Ascending aorta (tissue), 2 donors: ENCODE measurements at regions not wholly inside any gene's neighbourhood (a gene's known extent, or its start where the extent isn't known, plus 50 kb on each side); places are given as distances from the start of the nearest gene placed in this dataset.

Experiments used
- DNase-seq, 2 donors: peaks; one replicate each; pipeline ENCODE4 v3.0.0-alpha.2; 2019; ENCODE audit warnings: low spot score in 2 of 2
- H3K27ac ChIP-seq, 2 donors: fragments of 200-600 bp; sonication (generic); one replicate each; pipeline ENCODE4 v1.5.1; 2016 to 2017; ENCODE audit warnings: mild to moderate bottlenecking in 1 of 2
- H3K27me3 ChIP-seq: fragments of 200-600 bp; sonication (generic); one replicate; pipeline ENCODE4 v1.5.1; 2017
- H3K36me3 ChIP-seq, 2 donors: fragments of 200-600 bp; sonication (generic); one replicate each; pipeline ENCODE4 v1.5.1; 2016
- H3K4me1 ChIP-seq, 2 donors: fragments of 200-600 bp; sonication (generic); one replicate each; pipeline ENCODE4 v1.5.1; 2016 to 2017; ENCODE audit warnings: mild to moderate bottlenecking in 1 of 2
- H3K4me3 ChIP-seq, 2 donors: fragments of 200-600 bp; sonication (generic); one replicate each; pipeline ENCODE4 v1.5.1; 2016 to 2017; ENCODE audit warnings: mild to moderate bottlenecking in 1 of 2
- H3K9me3 ChIP-seq, 2 donors: fragments of 200-600 bp; sonication (generic); one replicate each; pipeline ENCODE4 v1.5.1; 2016
- CTCF ChIP-seq, 3 experiments: fragments of 200-600 bp in 2 of 3; fragments of 450-650 bp in 1 of 3; sonication (generic) in 2 of 3; IDR thresholded peaks; one replicate each; pipeline ENCODE4 v1.5.1; 2016 to 2019; ENCODE audit warnings: antibody characterized with exemption in 3 of 3, mild to moderate bottlenecking in 1 of 3, moderate library complexity in 1 of 3
- intact Hi-C: fragments of 100-400 bp; cut with DNase I; formaldehyde crosslinking; loops from one replicate; pipeline ENCODE4 v1.15.1; 2023

GRCh38 chr5:8019719-8020218 is 150.8 kb downstream of the MTRR start:
- Histone ChIP-seq H3K4me1 (no peaks in the 10 kb centered on the region), H3K9me3 (no peaks in the 10 kb centered on the region), H3K4me3 (no peak overlapping the region), H3K27me3 (no peaks in the 10 kb centered on the region), H3K27ac (no peak overlapping the region), H3K36me3 (no peaks in the 10 kb centered on the region)
- no peak for DNase-seq
- no peak for TF ChIP-seq CTCF (IDR thresholded peaks at IDR 0.05)
- intact Hi-C loops = no loop called here

- no peaks in the 10 kb centered on the region for H3K4me1 ChIP-seq
- H3K9me3 ChIP-seq = no peaks in the 10 kb centered on the region
- no peaks in the 10 kb centered on the region for H3K27me3 ChIP-seq
- no peak overlapping the region for H3K4me3 ChIP-seq
- intact Hi-C loops = no loop called here
- no peak for TF ChIP-seq CTCF (IDR thresholded peaks at IDR 0.05)
- no peak for DNase-seq
- no peak overlapping the region for H3K27ac ChIP-seq
- H3K36me3 ChIP-seq = no peaks in the 10 kb centered on the region
Measured at GRCh38 chr5:8020861-8021514, 152.0 kb downstream of the MTRR start.

- H3K9me3 ChIP-seq = no peaks in the 10 kb centered on the region
- intact Hi-C loops = no loop called here
- no peaks in the 10 kb centered on the region for H3K27me3 ChIP-seq
- no peak overlapping the region for H3K27ac ChIP-seq
- H3K4me1 ChIP-seq = no peaks in the 10 kb centered on the region
- no peaks in the 10 kb centered on the region for H3K36me3 ChIP-seq
- TF ChIP-seq CTCF (IDR thresholded peaks at IDR 0.05) = no peak
- no peak for DNase-seq
- H3K4me3 ChIP-seq = no peak overlapping the region
Measured at GRCh38 chr5:8028243-8028642, 159.3 kb downstream of the MTRR start.

- intact Hi-C loops = no loop called here
- no peaks in the 10 kb centered on the region for H3K27me3 ChIP-seq
- no peak for TF ChIP-seq CTCF (IDR thresholded peaks at IDR 0.05)
- no peak overlapping the region for H3K4me3 ChIP-seq
- H3K9me3 ChIP-seq = no peaks in the 10 kb centered on the region
- no peaks in the 10 kb centered on the region for H3K36me3 ChIP-seq
- DNase-seq = no peak
- H3K4me1 ChIP-seq = no peaks in the 10 kb centered on the region
- H3K27ac ChIP-seq = no peak overlapping the region
Measured at GRCh38 chr5:8033261-8033660, 164.3 kb downstream of the MTRR start.

- Histone ChIP-seq H3K36me3 (no peaks in the 10 kb centered on the region), H3K9me3 (peaks cover 0 to 6% of the 10 kb centered on the region in 2 donors), H3K27me3 (no peaks in the 10 kb centered on the region), H3K27ac (no peak overlapping the region), H3K4me3 (no peak overlapping the region), H3K4me1 (no peaks in the 10 kb centered on the region)
- no peak for TF ChIP-seq CTCF (IDR thresholded peaks at IDR 0.05)
- intact Hi-C loops = no loop called here
- DNase-seq = no peak
Measured at GRCh38 chr5:8034852-8035251, 165.9 kb downstream of the MTRR start.

- intact Hi-C loops = no loop called here
- Histone ChIP-seq H3K27me3 (no peaks in the 10 kb centered on the region), H3K36me3 (no peaks in the 10 kb centered on the region), H3K27ac (no peak overlapping the region), H3K4me1 (no peaks in the 10 kb centered on the region), H3K9me3 (no peaks in the 10 kb centered on the region), H3K4me3 (no peak overlapping the region)
- TF ChIP-seq CTCF (IDR thresholded peaks at IDR 0.05) = no peak
- no peak for DNase-seq
Measured at GRCh38 chr5:8048920-8049319, 180.0 kb downstream of the MTRR start.
